ENCODE measurements at regions not wholly inside any gene's neighbourhood (a gene's known extent, or its start where the extent isn't known, plus 50 kb on each side); places are given as distances from the start of the nearest gene placed in this dataset.

DNA sequence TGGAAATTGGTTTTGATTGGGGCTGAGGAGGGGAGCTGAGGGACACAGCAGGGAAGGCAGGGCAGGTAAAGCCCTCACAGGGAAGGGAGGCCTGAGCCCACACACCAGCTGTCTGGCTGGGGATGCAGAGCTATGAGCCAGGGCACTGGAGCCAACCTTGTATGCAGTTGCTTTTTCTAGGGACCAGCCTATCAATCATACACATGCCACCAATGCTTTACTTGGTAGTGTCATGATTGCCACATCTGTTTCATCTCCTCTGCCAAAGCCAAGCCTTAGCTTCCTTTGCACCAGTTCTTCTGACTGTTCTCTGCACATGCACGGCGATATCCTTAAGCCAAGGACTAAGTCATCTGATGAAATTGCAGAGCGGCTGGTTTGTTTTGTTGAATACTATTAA lies 207.1 kb upstream of the PLET1 start:
- TF ChIP-seq POLR2AphosphoS5 (IDR thresholded peaks at IDR 0.05; ENCODE audit: low read depth, low read length) (no peak), SIN3A (IDR thresholded peaks at IDR 0.05; ENCODE audit: borderline replicate concordance, insufficient read depth, low read length) (no peak), TAF1 (IDR thresholded peaks at IDR 0.05; ENCODE audit: borderline replicate concordance, insufficient read depth, low read length) (no peak)
- TF ChIP-seq, protein P1, sequence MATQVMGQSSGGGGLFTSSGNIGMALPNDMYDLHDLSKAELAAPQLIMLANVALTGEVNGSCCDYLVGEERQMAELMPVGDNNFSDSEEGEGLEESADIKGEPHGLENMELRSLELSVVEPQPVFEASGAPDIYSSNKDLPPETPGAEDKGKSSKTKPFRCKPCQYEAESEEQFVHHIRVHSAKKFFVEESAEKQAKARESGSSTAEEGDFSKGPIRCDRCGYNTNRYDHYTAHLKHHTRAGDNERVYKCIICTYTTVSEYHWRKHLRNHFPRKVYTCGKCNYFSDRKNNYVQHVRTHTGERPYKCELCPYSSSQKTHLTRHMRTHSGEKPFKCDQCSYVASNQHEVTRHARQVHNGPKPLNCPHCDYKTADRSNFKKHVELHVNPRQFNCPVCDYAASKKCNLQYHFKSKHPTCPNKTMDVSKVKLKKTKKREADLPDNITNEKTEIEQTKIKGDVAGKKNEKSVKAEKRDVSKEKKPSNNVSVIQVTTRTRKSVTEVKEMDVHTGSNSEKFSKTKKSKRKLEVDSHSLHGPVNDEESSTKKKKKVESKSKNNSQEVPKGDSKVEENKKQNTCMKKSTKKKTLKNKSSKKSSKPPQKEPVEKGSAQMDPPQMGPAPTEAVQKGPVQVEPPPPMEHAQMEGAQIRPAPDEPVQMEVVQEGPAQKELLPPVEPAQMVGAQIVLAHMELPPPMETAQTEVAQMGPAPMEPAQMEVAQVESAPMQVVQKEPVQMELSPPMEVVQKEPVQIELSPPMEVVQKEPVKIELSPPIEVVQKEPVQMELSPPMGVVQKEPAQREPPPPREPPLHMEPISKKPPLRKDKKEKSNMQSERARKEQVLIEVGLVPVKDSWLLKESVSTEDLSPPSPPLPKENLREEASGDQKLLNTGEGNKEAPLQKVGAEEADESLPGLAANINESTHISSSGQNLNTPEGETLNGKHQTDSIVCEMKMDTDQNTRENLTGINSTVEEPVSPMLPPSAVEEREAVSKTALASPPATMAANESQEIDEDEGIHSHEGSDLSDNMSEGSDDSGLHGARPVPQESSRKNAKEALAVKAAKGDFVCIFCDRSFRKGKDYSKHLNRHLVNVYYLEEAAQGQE (IDR thresholded peaks at IDR 0.05; ENCODE audit: insufficient read depth in 1 of 2, low read depth in 2 of 2, low read length in 2 of 2): no peak
